Nephron progenitor cell (in vitro differentiated cells): ENCODE measurements at regions not wholly inside any gene's neighbourhood (a gene's known extent, or its start where the extent isn't known, plus 50 kb on each side); places are given as distances from the start of the nearest gene placed in this dataset.

Experiments
- DNase-seq: peaks from one replicate; pipeline ENCODE4 v3.0.0; 2021
- H3K27ac Mint-ChIP-seq: 2 replicates; pipeline ENCODE4 v1.8.0; 2021; ENCODE audit warnings: mild to moderate bottlenecking, moderate library complexity, mixed read lengths
- H3K27me3 Mint-ChIP-seq: 2 replicates; pipeline ENCODE4 v1.8.0; 2021; ENCODE audit warnings: mild to moderate bottlenecking, low read depth, mixed read lengths; ENCODE audit not compliant: poor library complexity
- H3K36me3 Mint-ChIP-seq: 2 replicates; pipeline ENCODE4 v1.8.0; 2021; ENCODE audit warnings: low read depth, mixed read lengths
- H3K4me1 Mint-ChIP-seq: 2 replicates; pipeline ENCODE4 v1.8.0; 2021; ENCODE audit warnings: mixed read lengths
- H3K4me3 Mint-ChIP-seq: 2 replicates; pipeline ENCODE4 v1.8.0; 2021; ENCODE audit warnings: mild to moderate bottlenecking, moderate library complexity, mixed read lengths
- H3K9me3 Mint-ChIP-seq: 2 replicates; pipeline ENCODE4 v1.8.0; 2021; ENCODE audit warnings: mild to moderate bottlenecking, moderate library complexity, mixed read lengths
- CTCF ChIP-seq: fragments of 200-600 bp; sonication (generic); IDR thresholded peaks from 2 replicates; pipeline ENCODE4 v1.5.0; 2021; ENCODE audit warnings: antibody characterized with exemption

DNA sequence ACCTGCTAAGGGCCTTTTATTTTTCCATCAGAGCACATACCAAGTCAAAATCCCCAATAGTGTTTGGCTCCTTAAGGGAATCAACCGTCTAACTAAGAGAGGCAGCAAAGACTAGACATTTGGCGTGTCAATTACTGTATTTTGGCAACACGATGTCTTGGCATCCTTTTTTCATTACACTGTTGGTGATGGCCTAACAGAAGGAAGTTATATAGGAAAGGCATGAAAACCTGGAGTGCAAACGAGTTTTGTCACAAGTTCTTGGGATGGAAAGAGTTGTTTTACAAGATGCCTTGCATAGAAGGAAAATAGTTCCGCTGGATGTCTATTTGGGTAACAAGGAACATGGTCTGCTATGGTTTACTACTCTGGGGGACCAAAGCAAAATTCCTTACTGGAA is 119.2 kb upstream of the TTC29 start:
- H3K27me3 Mint-ChIP-seq, result peaks cover 2% of the 10 kb centered on the region
- TF ChIP-seq CTCF, result no peak
- no peak overlapping the region for H3K27ac Mint-ChIP-seq
- H3K9me3 Mint-ChIP-seq, result peaks cover 14% of the 10 kb centered on the region
- H3K36me3 Mint-ChIP-seq, result no peaks in the 10 kb centered on the region
- no peak for DNase-seq
- no peak overlapping the region for H3K4me3 Mint-ChIP-seq
- H3K4me1 Mint-ChIP-seq, result peaks cover 26% of the 10 kb centered on the region

- peaks cover 38% of the 10 kb centered on the region for H3K9me3 Mint-ChIP-seq
- H3K27ac Mint-ChIP-seq, result no peak overlapping the region
- TF ChIP-seq CTCF, result no peak
- no peak overlapping the region for H3K4me3 Mint-ChIP-seq
- peaks cover 10% of the 10 kb centered on the region for H3K36me3 Mint-ChIP-seq
- peaks cover 5% of the 10 kb centered on the region for H3K27me3 Mint-ChIP-seq
- H3K4me1 Mint-ChIP-seq, result no peaks in the 10 kb centered on the region
- no peak for DNase-seq
These were observed 122.9 kb upstream of the TTC29 start for GRCh38 chr4:147068564-147068963.

DNA sequence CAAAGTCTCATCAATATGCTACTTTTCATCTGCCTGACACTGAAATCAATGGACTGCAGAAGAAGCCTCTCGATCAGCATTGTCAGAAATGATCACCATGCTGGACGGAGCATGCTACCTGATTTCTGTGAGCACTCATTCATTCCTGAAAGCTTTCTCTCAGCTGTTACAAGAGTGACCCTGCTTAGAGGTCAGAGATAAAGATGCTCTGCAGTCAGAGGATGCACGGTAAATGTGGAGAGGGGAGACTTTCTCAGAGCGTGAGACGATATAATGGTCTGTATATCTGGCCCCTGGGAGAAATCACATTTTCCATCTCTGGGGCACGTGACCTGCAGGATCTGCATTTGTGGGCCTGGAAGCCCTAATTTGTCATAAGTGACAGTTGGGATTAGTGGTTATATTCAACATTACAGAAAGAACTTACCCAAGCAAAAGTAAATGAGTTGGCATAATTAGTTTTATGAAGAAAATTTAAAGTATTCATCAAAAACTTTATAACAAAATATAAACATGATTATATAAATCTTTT is 125.6 kb upstream of the TTC29 start:
- Mint-ChIP-seq H3K9me3 (peaks cover 49% of the 10 kb centered on the region), H3K4me1 (no peaks in the 10 kb centered on the region), H3K27ac (no peak overlapping the region), H3K4me3 (no peak overlapping the region), H3K36me3 (peaks cover 10% of the 10 kb centered on the region), H3K27me3 (peaks cover 9% of the 10 kb centered on the region)
- TF ChIP-seq CTCF, result no peak
- DNase-seq, result no peak

DNA sequence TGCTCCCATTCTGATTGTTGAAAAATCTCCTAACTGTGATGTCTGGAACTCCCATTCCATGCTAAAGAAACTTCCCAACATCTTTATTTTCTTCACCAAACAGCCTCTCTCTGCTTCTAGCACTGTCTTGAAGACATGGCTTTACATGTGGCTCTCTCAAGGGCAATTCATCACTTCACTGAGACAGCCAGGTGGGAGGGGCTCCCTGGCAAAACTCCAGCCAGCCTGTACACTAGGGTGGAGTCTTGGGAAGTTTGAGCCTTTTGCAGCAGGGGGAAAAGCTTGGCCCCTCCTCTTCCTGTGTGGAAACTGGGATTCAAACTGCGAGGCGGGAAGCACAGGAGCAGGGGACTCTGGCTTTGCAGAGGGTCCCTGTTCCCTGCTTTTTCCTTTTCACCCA is 130.5 kb upstream of the TTC29 start:
- Mint-ChIP-seq H3K36me3 (peaks cover 10% of the 10 kb centered on the region), H3K27me3 (peaks cover 9% of the 10 kb centered on the region), H3K27ac (no peak overlapping the region), H3K4me1 (no peaks in the 10 kb centered on the region), H3K4me3 (no peak overlapping the region), H3K9me3 (peaks cover 41% of the 10 kb centered on the region)
- DNase-seq, result peak; percentile 28
- TF ChIP-seq CTCF, result no peak

DNA sequence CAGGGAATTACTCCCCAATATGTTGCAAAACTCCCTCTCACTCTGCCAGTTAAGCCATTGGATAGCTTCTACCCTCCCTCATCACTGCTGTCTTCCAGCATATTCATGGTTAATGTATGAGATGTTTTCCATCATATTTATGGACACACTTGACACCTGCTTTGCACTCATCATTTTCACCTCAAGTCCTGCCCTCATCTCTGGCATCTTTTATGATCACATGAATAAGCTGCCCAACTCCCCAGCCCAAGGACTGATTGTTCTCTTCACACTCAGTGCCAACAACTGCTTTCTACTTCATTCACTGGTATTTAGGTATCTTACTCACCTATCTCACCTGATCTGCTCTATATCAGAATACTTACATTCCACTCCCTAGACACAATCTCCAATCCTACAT is 131.1 kb upstream of the TTC29 start:
- TF ChIP-seq CTCF, result no peak

GRCh38 chr4:147078362-147078761 is 132.7 kb upstream of the TTC29 start:
- TF ChIP-seq CTCF, result no peak
- Mint-ChIP-seq H3K27me3 (peaks cover 9% of the 10 kb centered on the region), H3K9me3 (peaks cover 22% of the 10 kb centered on the region), H3K4me3 (no peak overlapping the region), H3K27ac (no peak overlapping the region), H3K36me3 (peaks cover 2% of the 10 kb centered on the region), H3K4me1 (no peaks in the 10 kb centered on the region)
- no peak for DNase-seq

More for the DNA sequence above, 131.1 kb upstream of the TTC29 start:
- peaks cover 9% of the 10 kb centered on the region for H3K27me3 Mint-ChIP-seq
- DNase-seq, result no peak
- no peak overlapping the region for H3K27ac Mint-ChIP-seq
- no peaks in the 10 kb centered on the region for H3K4me1 Mint-ChIP-seq
- peaks cover 36% of the 10 kb centered on the region for H3K9me3 Mint-ChIP-seq
- peaks cover 10% of the 10 kb centered on the region for H3K36me3 Mint-ChIP-seq
- H3K4me3 Mint-ChIP-seq, result no peak overlapping the region
